Cortex of kidney (tissue), 1 donor: ENCODE measurements at regions not wholly inside any gene's neighbourhood (a gene's known extent, or its start where the extent isn't known, plus 50 kb on each side); places are given as distances from the start of the nearest gene placed in this dataset.
"Not testable (repeated sequence)": the region's sequence is repeated elsewhere in the genome, so short reads cannot be mapped to it uniquely, and the experiment has no call there.

Source experiments
- DNase-seq: peaks from one replicate; lab custom pipeline; 2025; lab: John Stamatoyannopoulos, UW

DNA sequence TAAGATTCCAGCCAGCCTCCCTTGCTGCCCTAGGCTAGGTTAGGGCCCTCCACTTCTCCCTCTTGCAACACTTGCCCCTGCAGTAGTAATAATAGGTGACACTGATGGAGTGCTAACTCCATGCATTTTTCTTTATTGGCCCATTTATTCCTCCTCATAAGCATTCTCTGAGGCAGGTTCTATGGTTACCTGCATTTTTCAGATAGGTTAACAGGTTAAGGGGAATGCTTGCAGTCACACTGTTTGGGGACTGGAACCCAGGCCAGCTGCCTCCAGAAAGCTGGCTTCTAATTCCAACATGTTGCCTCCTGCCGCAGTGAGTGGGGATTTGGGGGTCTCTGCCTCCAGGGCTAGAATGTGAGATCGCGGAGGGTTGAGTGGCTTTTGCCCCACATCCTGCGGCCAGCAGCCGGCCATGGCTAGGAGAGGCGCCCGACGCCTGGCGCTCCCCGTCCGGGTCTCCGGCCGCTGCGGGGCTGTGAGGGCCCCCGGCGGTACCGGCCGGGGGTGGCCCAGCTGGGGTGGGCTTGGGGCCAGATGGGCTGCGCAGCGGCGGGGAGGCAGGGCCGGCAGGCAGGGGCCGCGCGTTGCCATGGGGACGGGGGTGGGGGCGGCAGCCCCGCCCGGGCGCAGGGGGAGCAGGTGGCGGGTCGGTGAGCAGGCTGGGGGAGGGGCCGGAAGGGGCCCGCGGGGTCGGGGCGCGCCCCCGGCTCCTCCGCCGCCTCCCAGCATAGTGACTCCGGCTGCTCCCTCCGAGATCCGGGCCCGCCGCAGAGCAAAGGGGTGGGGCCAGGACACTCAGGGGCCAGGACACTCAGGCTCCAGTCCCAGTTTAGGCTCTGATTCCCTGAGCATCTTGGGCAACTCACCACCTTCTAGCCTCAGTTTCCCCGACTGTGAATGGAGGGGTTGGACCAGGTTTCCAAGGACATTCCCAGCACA is 68.4 kb upstream of the SSBP3 start:
- no peak for DNase-seq

DNA sequence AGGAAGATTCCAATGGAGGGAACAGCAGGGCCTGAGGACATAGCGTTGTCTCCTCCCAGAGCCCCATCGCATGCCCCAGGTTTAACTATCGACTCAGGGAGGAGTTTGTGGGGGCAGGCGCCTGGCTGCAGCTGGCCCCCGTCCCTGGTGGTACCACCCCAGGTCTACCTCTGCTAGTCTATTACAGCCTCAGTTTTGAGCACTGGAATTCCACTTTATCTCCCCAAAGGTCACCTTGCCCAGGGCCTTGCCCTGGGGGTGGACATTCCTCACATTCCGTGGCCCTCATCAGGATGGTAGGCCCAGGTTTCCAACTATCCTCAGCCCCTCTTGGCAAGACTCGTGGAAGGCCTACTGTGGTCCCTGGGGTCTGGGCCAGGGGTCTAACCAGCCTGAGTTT is 65.4 kb upstream of the SSBP3 start:
- no peak for DNase-seq

DNA sequence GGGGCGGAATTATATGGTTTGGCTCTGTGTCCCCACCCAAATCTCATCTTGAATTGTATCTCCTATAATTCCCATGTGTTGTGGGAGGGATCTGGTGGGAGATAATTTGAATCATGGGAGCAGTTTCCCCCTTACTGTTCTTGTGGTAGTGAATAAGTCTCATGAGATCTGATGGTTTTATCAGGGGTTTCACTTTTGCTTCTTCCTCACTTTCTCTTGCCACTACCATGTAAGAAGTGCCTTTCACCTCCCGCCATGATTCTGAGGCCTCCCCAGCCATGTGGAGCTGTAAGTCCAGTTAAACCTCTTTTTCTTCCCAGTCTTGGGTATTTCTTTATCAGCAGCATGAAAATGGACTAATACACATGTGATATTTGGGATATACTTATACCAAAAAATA is 63.2 kb upstream of the SSBP3 start:
- not testable (repeated sequence) for DNase-seq

DNA sequence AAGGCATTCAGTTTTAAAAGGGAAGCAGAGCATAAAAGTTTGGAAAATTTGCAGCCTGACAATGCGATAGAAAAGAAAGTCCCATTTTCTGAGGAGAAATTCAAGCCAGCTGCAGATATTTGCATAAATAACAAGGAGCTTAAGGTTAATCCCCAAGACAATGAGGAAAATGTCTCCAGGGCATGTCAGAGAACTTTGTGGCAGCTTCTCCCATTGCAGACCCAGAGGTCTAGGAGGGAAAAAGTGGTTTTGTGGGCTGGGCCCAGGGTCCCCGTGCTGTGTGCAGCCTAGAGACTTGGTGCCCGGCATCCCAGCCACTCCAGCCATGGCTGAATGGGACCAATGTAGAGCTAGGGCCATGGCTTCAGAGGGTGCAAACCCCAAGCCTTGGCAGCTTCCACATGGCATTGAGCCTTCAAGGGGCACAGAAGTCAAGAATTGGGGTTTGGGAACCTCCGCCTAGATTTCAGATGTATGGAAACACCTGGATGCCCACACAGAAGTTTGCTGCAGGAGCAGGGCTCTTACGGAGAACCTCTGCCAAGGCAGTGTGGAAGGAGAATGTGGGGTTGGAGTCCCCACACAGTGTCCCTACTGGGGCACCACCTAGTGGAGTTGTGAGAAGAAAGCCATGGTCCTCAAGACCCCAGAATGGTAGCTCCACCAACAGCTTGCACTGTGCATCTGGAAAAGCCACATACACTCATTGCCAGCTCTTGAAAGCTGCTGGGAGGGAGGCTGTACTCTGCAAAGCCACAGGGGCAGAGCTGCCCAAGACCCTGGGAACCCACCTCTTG is 62.3 kb upstream of the SSBP3 start:
- DNase-seq, result not testable (repeated sequence)

DNA sequence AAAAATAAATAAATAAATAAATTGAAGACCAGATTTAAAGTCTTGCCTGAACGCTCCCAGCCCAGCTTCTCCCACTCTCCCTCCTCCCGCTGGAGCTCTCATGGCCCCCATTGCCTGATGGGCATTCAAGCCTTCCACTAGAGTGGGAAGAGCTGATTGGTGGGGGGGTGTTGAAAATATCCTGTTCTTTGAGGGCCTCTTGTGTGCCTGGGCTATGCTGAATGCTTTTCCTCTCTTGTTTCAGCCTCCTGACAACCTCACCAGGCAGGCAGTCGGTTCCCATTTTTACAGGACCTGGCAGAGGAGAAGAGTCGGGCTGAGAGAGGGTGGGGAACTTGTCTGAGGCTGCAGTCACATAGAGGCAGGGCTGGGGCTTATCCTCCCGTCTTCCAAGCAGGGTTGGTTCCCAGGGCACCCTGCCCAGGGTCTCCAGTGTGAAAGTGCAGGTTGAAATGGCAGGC is 59.2 kb upstream of the SSBP3 start:
- no peak for DNase-seq

DNA sequence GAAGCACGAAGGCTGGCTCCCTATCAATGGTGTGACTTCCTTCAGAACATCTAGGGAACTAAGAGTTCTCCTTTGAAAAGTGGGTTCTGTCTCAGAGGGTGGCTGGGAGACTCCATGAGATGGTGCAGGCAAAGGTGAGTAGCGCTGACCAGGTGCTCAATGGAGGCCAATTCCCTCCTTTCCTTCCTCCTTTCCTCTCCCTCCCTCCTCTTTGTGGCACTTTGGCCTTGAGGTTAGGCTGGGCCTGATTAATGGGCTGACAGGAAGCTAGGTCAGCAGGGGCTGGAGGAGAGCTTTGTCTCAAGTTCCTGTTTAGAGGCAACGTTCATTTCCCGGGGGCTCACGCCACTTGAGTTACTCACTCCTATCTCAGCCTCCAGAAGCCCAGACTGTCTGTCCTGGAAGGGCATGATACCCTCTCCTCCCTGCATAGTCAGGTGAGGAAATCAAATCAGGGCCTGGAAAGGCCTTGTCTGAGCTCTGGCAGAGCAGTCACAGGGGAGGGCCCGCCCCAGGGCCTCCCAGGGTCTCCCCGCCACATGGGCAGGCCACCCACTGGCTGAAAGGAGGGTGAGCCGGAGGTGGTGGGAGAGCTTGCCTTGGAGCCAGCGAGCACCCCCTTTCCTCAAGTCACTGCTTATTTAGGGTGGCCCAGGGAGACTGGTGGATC is 58.4 kb upstream of the SSBP3 start:
- no peak for DNase-seq

DNA sequence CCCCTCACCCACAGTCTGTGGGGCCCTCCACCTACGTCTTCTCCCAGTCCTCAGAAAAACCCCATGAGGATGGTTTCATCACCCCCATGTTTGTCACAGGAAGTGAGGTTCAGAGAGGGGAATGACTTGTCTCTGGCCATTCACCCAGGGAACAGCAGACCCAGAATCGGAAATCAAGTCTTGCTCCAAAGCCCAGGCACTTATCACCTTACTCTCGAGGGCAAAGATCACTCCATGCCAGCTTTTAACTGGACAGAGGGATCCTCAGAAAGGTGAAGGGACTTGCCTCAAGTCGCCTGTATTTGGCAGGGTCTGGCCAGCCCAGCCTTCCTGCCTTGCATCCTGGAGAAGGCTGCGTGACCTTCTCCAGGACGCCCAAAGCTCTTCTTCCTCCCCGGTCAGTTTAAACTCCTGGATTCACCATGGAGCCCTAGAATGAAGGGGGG is 57.9 kb upstream of the SSBP3 start:
- no peak for DNase-seq

DNA sequence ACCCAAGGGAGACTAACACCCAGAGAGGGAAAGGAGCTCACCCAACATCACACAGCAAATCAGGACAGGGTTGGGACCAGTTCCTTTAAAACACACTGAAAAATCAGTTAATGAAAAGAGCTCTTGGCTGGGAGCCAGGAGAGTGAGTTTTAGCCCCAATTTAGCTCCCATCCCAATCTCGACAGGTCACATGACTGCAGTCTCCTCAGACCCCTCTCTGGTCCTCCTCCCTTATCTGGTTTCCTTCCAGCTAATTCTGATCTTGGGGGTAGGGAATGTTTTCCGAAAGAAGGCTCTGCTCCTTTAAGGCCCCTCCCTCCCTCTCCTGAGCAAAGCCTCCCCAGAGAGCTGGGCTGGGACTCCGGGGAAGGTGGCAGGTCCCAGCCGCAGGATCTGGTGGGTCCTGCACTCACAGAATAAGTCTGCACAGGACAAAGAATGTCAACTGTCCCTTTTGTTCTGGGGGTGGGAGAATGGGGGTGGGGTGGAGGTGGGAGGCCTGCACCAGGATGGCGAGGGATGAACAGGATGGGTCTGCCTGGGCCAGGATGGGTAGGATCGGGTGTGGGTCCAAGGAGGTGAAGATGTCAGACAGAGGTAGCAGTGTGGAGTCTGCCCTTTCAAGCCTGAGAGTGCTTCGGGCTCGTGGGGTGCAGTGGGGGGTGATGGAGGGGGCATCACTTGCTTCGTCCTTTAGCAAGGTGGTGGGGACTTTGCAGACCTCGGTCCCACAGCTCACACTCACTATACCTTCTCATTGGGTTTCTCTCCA is 57.3 kb upstream of the SSBP3 start:
- no peak for DNase-seq

DNA sequence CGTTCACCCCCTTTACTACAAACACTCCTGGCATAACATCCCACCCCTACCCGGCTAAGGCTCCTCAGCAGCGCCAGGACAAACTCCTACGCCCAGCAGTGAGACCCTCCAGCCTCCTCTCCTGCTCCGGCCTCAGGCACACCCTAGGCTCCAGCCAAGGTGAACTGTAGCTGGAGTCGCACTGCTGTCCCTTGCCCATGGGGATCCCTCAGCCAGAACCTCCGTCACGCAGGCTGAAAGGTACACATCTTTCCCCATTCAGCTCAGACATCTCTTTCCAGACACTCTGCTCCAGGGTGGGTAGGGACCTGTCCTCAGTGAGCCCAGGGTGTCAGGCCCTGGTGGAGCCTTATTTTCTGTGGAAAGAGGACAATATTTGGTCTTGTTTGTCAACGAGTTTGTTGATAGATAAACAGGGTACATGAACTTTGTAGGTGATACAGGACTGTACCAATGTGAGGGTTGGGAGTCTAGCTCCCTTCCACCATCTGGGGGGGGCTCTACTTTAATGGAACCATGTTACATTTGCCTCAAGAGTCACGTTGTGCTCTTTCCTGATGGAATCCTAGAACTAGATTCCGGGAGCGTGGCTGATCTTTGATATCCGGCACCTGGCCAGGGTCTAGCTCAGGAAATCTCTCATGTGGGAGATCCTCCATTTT is 56.5 kb upstream of the SSBP3 start:
- DNase-seq, result no peak

DNA sequence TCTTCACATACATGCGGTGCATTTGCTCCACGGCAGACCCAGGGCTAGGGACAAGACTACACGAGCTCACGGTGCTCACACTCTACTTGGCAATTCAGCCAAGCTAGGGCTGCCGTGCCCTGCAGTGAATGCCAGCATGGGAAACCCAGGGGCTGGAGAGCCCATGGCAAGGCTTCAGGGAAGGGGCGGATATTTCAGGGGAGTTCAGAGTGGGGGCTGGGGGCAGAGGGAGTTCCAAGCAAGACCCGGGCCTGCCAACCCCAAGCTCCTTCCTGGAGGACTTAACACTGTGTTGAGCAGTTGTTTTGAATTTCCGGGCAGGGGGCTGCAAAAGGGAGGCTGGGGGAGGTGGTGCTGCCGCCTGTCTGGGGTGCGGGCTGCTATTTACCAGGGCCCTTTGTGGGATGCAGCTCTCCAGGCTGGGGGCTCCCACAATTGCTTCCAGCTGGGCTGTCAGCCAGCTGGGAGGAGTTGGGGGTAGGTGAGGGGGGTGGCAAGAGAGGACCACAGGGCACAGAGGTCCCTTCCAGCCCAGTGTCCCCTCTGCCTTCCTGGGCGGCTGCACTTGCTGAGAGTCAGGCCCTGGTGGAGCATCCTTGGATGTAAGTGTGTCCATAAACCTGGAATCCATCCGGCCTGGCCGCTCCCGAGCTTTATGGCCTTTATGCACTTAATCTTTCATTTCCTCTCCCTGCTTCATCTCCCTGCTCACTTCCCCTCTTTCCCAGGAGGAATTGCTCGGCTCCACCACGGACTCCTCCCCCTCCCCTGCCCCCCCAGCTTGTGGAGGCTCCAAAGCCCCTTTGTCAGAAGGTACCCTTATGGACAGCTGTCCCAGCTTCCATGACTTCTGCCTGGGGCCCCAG is 55.8 kb upstream of the SSBP3 start:
- DNase-seq, result no peak

DNA sequence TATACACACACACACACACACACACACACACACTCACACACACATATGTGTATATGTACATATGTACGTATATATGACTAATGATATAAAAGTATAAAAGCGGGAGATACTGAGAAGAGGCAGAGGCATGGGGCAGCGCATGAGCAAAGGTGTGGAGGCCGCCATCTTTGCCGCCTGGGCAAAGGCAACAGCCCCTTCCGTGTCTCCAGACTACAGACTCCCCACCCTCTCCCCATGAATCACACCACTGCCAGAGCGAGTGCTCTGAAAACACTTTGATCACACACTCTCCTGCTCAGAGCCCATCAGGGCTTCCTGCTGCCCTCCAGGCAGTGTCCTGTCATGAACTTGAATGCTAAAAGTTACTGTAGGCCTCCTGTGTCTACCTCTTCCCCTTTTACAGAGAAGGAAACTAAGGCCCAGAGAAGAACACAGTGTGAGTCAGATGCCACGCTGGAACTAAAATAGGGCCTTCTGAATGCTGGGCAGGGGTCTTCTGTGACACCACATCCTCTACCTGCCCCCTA is 54.7 kb upstream of the SSBP3 start:
- no peak for DNase-seq

DNA sequence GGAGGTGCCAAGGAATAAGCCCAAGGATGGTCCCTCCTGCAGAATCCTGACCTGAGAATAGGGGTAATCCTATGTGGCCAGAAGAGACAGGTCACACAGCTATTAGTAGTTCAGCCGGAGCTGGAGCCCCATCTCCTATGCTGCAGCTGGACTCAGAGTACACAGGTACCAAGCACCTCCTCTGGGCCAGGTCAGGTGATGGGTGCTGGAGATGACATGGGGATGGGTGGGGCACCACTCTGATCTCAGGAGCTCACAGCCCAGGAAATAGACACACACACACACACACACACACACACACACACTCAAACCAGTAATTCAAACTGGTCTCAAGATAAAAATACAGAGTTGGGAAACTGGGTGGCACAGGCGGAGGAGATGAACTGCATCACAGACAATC is 54.2 kb upstream of the SSBP3 start:
- no peak for DNase-seq

DNA sequence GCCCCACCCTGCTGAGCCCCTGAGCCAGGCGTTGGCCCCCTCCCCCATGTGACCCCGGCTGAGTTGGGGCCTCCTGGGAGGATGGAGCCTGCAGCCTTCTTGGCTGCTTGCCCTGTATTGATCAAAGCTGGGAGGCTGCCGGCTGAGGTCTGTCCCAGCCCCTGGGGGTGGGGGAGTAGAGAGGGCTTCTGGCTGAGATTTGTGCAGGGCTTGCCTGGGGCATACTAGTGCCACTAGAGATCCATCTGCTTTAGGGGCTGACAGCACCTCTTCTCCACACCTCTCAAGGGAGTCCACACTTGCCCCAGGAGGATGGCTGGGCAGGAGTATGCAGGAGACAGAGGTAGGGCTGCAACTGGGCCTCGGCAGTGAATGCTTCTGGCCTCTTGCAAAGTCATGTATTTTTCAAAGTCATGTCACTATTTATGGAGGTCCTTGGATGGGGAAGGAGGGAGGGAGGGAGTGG is 53.6 kb upstream of the SSBP3 start:
- no peak for DNase-seq

DNA sequence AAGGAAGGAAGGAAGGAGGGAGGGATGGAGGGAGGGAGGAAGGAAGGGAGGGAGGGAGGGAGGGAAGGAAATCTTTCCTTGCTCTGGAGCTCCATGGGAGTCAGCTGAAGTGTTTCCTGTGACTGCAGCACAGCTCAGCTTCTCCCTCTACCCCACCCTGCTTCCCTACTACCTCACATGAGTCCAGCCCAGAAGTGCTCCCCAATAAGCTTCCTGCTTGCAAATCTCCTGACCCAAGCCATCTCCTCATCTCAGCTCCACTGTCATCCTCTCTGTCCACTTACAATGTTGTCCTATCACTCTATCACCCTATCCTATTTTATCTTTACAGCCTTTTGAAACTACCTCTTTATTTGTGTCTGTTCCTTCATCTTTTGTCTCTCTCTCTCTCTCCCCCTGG is 52.9 kb upstream of the SSBP3 start:
- DNase-seq, result no peak

DNA sequence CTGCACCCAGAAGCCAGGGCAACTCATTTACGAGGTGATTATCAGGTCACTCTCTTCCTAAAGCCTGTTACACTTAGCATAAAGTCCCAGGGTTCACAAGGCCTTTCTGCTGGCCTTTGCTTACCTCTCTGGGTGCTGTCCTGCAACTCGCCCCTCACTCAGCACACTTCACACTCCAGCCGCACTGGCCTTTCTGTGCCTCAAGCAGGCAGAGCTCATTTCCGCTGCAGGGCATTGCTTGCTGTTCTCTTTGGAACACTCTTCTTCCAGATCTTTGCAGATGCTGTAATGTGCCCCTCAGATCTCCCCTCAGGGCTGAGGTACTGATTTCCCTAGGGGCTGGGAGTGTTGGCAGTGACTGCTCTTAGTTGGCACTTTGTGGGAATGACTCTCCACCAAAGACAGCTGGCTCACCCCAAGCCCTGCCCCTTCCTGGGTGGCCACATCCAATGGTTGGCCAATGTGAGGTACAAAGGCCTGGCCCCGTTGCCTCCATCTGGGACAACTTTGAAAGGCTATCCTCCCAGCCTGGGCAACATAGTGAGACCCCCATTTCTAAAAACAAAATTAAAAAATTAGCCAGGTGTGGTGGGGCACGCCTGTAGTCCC is 50.8 kb upstream of the SSBP3 start:
- DNase-seq, result no peak

DNA sequence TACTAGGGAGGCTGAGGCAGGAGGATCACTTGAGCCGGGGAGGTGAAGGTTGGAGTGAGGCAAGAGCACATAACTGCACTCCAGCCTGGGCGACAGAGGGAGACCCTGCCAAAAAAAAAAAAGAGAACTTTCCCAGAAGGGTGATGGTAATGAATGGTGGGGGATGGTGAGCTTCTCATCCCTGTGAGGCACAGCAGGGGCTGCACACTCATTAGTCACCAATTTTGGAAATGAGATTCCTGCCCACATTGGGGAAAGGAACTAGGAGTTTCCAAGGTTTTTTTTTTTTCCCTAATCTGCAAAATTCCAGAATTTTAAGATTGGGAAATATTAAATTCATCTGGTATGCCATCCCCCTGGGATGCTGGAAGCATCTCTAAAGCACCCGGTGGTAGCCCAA is 50.2 kb upstream of the SSBP3 start:
- DNase-seq, result no peak
